NCI-H748 treated with DMSO at 0.1 percent for 48 hours (cell line): ENCODE measurements at regions not wholly inside any gene's neighbourhood (a gene's known extent, or its start where the extent isn't known, plus 50 kb on each side); places are given as distances from the start of the nearest gene placed in this dataset.

Source experiments
- DNase-seq: peaks from one replicate; lab custom pipeline; 2025; lab: John Stamatoyannopoulos, UW

GRCh38 chr20:16678779-16679178, 51.0 kb upstream of the SNRPB2 start:
- DNase-seq: no peak

- no peak for DNase-seq
Observed at GRCh38 chr20:16676891-16677290, 52.9 kb upstream of the SNRPB2 start.

DNA sequence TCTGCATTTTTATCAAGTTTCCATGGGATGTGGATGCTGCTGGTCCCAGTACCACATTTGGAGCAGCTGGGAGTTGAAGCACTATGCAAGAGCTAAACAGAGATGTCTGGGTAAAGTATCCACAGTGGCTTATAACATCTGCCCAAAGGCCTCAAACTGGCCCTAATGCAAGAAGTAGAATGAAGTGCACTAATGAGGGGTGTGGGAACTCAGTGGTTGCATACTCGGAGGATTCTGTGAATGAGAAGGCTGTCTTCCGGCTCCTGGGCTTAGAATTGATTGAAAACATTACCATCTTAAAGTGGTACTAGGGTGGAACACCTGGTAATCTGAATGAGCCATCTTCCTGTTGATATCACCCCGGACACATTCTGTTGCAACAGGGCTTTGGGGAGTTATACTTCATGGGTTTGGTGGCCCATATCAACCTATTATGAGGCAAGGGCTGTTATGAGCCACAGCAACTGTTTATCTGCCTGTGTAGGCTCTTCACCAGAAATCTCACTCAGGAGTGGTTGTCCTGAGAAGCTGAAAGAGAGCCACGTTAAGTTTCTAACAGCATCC, 54.7 kb upstream of the SNRPB2 start:
- DNase-seq: no peak

DNA sequence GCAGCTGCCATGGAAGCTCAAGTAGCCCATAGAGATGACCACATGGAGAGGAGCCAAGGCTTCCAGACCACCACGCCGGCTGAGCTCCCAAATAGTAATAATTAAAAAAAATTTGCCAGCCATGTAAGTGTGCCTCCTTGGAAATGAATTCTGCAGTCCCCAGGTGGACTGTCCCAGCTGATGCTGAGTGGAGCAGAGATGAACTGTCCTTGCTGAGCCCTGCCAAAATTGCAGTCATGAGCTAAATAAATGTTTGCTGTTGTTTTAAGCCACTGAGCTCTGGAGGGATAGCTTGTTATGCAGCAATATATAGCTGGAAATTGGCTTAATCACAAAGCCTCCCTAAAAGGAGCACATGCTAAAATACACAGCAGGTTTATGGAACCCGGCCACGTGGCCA, 55.6 kb upstream of the SNRPB2 start:
- no peak for DNase-seq

DNA sequence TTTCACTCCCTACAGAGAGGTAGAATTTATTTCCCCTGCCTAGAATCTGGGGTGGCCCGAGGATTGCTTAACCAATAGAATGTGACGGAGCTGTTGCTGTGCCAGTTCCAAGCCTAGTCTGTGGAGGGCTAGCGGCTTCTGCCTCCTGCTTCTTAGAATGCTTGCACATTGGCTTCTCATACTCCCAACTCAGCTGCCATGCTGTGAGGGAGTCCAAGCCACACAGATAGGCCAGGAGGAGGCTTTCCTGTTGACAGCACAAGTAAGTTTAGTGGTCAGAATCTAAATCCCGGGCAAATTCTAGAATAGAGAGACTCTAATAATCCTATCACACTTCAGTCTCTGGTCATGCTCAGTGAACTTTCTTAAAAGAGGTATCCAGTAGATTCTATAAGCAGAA, 57.5 kb upstream of the SNRPB2 start:
- no peak for DNase-seq

GRCh38 chr20:16671753-16672152, 58.1 kb upstream of the SNRPB2 start:
- no peak for DNase-seq

- DNase-seq: no peak
Observed at GRCh38 chr20:16666272-16666671, 63.6 kb upstream of the SNRPB2 start.

DNA sequence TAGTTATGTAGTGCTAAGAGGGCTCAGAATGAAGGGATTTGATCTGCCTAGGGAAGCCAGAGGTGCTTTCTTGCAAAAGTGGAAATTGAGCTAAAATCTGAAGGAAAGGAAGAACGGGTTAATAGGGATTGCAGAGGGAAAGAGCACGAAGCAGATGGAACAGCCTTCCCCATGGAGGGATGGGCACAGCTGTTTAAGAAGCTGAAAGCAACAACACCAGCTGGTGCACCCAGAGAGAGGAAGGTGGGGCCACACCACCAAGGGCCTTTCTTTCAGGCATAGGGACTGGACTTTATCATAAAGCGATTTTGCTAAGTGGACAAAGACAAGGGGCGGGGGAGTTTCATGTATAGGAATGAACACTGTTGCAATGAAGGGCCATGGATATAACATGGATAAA, 65.8 kb upstream of the SNRPB2 start:
- no peak for DNase-seq

GRCh38 chr20:16662467-16662866, 67.4 kb upstream of the SNRPB2 start:
- no peak for DNase-seq

DNA sequence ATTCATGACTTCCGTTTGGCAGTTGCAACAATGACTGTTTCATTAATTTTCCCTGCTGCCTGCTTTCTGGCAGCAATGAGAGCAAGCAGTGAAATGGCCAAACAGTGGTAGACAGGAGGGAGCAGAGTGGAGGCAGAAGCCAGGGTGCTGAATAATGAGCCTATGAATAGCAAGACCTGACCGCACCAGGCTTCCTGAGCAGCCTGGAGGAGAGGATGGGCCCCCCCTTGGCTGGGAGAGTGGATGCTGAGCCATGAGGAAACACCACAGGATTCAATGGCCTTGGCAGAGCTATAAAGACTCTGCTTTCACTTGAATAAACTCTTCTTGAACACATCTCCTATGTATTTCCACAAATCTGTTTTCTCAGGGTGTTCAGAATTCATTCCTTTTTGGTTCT, 68.1 kb upstream of the SNRPB2 start:
- no peak for DNase-seq

DNA sequence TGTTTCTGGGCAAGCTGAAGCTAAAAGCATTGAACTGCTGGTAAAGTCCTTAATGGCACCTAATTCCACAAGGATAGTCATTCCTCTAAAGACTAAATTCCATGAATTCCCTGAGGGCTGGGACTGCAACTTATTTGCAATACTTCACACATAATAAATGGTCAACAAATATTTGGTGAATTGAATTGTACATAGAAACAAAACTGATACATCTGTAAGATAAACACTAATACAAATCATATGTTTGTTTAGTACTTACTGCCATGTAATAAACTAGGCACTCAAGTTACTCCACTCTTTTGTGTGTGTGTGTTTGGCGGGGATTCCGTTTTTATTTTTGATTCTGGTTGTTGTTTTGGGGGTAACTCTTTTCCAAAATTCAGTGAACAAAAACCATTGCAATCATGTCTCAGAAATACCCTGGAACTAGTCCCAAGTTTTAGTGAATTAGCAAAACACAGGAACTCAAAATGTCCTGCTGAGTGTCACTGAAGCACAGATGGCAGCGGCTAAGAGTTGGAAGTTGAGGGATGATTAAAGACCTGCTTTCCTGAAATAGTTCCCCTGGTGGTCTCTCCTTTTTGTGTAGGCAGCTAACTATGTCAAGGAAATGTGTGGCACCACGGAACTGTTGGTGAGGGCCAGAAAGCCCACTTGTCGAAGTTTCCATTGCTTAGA, 74.8 kb upstream of the SNRPB2 start:
- DNase-seq: peak; percentile 23

- no peak for DNase-seq
Observed at GRCh38 chr20:16653266-16653665, 76.6 kb upstream of the SNRPB2 start.

DNA sequence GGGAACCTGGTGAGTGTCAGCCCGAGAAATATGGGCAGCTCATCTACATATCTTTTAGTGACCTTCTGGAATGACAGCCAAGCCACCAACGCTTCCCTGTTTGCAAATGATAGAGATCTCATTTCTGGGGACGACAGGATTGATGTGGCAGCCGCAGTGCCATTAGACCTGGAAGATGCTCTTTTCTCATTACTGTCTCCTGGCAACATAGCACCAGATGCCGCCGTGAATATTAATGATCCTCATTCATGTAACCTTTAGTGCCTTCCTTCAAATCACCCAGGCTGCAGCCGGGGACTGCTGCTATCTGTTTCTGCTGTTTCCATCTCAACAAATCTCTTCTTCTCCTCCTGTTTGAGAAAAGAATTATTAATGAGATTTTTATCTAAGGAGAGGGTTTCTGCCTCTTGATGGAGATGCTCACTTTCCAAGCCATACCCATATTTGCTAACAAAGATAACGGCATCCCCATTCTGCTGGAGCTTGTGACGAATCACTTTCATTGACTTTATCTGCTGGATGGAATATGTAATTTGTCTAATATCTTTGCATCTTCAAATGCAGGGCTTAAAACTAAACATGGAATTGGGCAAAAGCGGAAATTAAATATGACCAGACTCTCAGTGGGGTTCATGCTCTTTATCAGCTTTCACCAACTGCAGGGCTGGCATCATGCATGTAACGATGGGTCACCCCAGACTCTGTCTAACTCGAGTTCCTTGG, 74.8 kb upstream of the KIF16B start:
- no peak for DNase-seq

- DNase-seq: no peak
Observed at GRCh38 chr20:16641511-16642023, 68.3 kb upstream of the KIF16B start.

DNA sequence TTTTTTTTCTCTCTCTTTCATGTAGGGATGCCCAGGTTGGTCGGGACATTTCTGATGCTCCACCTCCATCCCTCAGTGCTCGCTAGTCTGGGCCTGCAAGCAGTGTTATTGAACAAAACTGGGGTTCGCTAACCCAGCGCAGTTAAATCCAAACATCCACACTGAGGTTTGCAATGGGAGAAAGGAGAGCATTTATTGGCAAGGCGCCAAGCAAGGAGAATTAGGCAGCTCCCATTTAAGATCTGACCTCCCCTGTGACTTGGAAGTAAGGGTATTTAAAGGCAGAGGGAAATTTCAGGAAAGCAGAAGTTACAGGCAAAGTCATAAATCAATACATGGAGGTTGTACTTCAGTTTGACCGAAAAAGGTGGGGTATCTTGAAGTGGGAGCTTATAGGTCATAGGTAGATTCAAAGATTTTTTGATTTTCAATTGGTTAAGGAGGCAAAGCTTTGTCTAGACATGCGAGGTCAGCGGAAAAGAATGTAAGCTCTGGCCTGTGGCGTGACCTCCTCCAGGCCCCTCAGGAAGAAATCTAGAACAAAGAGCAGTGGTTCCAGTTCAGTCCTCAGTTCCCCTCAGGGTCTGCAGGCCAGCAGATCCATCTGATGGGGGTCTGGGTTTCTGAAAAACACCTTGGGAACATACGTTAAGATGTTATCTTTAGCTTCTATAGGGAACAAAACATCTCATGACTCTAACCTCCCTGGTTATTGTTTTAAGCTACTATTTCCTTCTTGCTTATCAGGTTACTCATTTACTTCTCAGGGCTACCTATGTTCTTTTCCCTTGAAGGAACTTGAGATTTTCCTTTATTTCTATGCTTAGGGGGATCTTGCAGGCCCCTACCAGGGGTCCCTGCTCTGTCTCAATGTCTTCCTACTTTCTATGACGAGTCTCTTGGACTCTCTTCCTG, 66.0 kb upstream of the KIF16B start:
- DNase-seq: no peak

DNA sequence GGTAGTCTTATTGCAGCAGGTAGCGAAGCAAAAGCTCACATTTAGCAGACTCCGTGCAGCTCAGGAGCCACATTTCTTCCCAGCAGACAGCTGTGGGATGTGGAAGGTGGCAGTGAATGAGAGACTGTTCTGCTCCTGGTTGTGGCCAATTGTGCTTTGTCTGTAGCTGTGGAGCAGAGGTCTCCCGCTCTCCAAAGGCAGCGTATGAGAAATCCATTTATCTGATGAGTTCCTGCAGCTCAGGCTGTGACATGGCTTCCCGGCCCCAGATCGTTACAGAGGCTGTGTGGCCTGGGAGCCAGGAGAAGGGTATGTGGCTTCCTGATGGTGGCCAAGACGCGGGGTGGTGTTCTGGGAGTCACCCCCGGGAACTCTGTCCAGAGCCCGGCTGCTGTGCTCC, 64.5 kb upstream of the KIF16B start:
- DNase-seq: no peak

DNA sequence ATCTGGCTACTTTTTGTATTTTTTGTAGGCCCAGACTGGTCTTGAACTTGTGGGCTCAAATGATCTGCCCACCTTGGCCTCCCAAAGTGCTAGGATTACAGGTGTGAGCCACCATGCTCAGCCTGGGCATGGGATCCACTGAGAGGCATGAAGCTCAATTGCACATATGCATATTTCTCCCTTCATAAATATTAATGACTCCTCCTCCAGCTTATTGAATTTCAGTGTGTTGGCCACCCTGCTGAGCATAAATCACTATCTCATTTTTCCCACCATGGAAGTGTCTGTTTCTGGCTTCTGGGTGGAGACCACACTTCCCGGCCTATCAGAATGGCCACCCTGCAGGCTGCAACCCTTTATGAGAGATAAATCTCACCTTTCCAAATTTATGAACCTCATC, 53.6 kb upstream of the KIF16B start:
- no peak for DNase-seq

- DNase-seq: no peak
Observed at GRCh38 chr20:16624106-16624505, 50.9 kb upstream of the KIF16B start.
